ENCODE measurements at regions not wholly inside any gene's neighbourhood (a gene's known extent, or its start where the extent isn't known, plus 50 kb on each side); places are given as distances from the start of the nearest gene placed in this dataset.

DNA sequence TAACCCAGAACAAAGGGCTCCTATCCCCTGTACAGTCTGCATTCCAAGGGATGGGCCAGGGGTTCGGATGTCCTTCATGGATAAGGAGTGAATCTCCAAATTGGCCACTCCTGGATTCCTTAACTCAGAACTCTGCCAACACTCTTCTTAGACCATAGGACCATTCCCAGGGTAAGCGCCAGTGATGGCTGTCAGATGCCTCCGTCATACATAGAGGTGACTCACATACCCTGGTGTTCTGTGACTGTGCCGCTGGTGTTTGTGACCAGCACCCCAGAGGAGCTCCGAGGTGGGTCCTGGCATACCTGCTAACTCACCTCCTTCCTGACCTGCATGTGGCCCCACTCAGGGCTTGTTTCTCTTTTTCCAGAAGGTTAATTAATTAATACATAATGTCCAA, 134.7 kb downstream of the KLF13 start:
- intact Hi-C loops (cut with DNase I), result no loop called here

DNA sequence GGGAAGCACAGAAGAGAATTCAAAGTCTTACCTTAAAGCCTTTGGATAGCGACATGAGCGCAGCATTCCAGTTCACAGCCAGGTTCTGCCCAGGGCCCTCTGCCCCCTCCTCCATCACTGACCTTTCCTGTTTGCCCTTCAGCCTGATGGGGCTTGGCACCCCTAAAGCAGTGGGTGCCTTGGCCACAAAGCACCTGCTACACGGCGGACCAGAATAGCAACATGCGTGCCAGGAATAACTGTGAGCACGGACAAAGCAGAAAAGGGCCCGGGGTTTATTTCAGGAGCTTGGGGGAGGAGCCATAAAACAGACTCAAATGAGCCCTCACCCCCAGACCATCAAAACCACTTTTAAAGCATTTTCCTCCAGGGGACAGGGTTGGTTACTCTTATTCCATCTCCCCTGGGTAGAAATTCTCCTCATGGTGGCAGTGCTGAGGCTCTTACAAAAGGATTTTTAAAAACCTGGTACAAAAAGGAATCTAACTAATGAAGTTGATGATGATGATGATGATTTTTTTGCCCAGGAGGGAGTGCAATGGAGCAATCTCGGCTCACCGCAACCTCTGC, 135.4 kb downstream of the KLF13 start:
- TF ChIP-seq POLR2A (IDR thresholded peaks at IDR 0.05), result no peak
- TF ChIP-seq, protein P1, sequence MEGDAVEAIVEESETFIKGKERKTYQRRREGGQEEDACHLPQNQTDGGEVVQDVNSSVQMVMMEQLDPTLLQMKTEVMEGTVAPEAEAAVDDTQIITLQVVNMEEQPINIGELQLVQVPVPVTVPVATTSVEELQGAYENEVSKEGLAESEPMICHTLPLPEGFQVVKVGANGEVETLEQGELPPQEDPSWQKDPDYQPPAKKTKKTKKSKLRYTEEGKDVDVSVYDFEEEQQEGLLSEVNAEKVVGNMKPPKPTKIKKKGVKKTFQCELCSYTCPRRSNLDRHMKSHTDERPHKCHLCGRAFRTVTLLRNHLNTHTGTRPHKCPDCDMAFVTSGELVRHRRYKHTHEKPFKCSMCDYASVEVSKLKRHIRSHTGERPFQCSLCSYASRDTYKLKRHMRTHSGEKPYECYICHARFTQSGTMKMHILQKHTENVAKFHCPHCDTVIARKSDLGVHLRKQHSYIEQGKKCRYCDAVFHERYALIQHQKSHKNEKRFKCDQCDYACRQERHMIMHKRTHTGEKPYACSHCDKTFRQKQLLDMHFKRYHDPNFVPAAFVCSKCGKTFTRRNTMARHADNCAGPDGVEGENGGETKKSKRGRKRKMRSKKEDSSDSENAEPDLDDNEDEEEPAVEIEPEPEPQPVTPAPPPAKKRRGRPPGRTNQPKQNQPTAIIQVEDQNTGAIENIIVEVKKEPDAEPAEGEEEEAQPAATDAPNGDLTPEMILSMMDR (IDR thresholded peaks at IDR 0.05), result peak in 1 of 4 donors; percentile 9
- DNase-seq, result no peak
- no peak for ATAC-seq
- H3K36me3 ChIP-seq, result no peaks in the 10 kb centered on the region
- no peak overlapping the region for H3K27ac ChIP-seq
- H3K9me3 ChIP-seq, result no peaks in the 10 kb centered on the region
- H3K4me1 ChIP-seq, result no peaks in the 10 kb centered on the region
- WGBS (ENCODE audit: insufficient coverage, low coverage, low lambda C conversion rate, missing lambda C conversion rate), result 78% methylated on average over 8 of the region's 9 CpGs
- intact Hi-C loops (cut with DNase I), result no loop called here
- H3K27me3 ChIP-seq, result no peaks in the 10 kb centered on the region
- H3K4me3 ChIP-seq, result no peak overlapping the region

More for the DNA sequence above, 134.7 kb downstream of the KLF13 start:
- no peak for ATAC-seq
- no CpG with 5 or more reads among the region's 5 CpGs for WGBS (ENCODE audit: insufficient coverage, low coverage, low lambda C conversion rate, missing lambda C conversion rate)
- Histone ChIP-seq H3K27me3 (no peaks in the 10 kb centered on the region), H3K27ac (no peak overlapping the region), H3K4me3 (no peak overlapping the region), H3K36me3 (no peaks in the 10 kb centered on the region), H3K9me3 (no peaks in the 10 kb centered on the region), H3K4me1 (no peaks in the 10 kb centered on the region)
- DNase-seq, result no peak
- TF ChIP-seq, protein P1 (IDR thresholded peaks at IDR 0.05), result no peak
- no peak for TF ChIP-seq POLR2A (IDR thresholded peaks at IDR 0.05)

DNA sequence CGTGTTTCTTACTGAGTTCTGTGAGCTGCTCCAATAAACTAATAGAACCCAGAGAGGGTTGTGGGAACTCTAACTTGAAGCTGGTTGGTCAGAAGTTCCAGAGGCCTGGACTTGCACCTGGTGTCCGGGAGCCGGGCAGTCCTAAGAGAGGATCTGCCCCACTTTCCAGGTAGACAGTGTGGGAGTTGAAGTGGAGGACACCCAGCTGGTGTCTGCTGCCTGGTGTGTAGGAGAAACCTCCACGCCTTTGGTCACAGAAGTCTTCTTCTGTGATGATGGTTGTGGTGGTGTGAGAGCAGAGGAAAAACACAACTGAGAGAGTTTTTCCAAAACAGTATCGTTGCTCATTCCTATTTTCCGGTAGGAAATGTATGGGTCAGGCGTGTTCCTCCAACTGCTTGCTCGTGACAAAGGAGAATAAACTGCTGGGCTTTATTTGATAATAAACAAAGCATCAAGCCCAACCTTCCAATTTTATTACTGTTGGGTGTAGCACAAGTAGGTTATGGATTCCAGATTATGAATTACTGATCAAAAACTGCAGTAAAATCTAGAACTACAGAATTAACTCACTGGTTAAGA, 137.0 kb downstream of the KLF13 start:
- Histone ChIP-seq H3K4me1 (no peaks in the 10 kb centered on the region), H3K9me3 (no peaks in the 10 kb centered on the region), H3K27me3 (no peaks in the 10 kb centered on the region), H3K4me3 (no peak overlapping the region), H3K36me3 (no peaks in the 10 kb centered on the region), H3K27ac (no peak overlapping the region)
- TF ChIP-seq, protein P1 (IDR thresholded peaks at IDR 0.05), result no peak
- TF ChIP-seq POLR2A (IDR thresholded peaks at IDR 0.05), result no peak
- WGBS (ENCODE audit: insufficient coverage, low coverage, low lambda C conversion rate, missing lambda C conversion rate), result 78% methylated on average over 8 of the region's 8 CpGs
- no peak for DNase-seq
- intact Hi-C loops (cut with DNase I), result no loop called here
- ATAC-seq, result no peak

DNA sequence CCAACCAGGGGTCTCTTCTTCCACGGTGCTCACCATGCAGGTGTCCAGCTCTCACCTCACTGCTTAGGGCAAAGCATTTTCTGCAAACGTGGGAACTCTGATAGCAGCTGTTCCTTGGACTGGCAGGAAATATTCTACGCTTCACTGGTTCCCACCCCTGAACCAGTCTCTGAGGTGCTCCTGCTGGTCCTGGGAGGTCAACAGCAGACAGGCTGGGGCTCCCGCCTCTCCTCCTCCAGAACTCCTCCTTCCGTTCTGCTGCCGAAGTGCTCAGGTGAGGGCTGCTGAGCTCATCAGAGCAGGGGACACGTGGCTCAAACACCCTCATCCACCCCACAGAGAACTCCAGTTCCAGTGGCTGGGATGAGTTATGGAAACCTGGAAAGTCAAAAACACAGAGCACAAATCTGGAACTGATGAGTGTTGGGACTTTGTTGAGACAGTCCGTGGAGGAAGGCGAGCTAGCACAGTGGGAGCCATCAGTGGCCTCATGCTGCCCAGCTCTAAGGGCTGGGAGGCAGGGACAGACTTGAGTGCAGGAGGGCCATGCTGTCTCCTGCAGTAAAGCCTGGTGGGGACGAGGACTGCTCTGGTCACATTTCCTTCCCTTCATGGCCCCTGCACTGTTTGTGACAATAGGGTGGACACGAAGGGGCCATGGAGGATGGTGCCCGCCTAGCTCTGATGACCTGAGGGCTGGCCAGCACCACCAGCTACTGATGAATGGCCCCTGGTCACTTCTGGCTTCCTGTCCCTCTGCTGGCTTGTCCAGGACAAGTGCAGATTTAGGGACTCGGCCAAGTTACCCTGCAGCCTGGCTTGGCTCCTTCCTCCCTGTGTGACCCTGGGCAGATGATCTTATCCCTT, 137.8 kb downstream of the KLF13 start:
- H3K27ac ChIP-seq, result no peak overlapping the region
- no peaks in the 10 kb centered on the region for H3K9me3 ChIP-seq
- ATAC-seq (peak in 1 of 4 donors; percentile 12), DNase-seq (no peak)
- no peak overlapping the region for H3K4me3 ChIP-seq
- H3K4me1 ChIP-seq, result no peaks in the 10 kb centered on the region
- intact Hi-C loops (cut with DNase I), result no loop called here
- 52% methylated on average over 3 of the region's 13 CpGs for WGBS (ENCODE audit: insufficient coverage, low coverage, low lambda C conversion rate, missing lambda C conversion rate)
- H3K27me3 ChIP-seq, result no peaks in the 10 kb centered on the region
- TF ChIP-seq POLR2A (IDR thresholded peaks at IDR 0.05), result no peak
- TF ChIP-seq, protein P1 (IDR thresholded peaks at IDR 0.05), result no peak
- no peaks in the 10 kb centered on the region for H3K36me3 ChIP-seq

Data from right lobe of liver (tissue), 6 donors.